ENCODE measurements at regions not wholly inside any gene's neighbourhood (a gene's known extent, or its start where the extent isn't known, plus 50 kb on each side); places are given as distances from the start of the nearest gene placed in this dataset.

GRCh38 chr2:187230088-187230487, 218.0 kb downstream of the CALCRL start:
- WGBS, 4 donors, result 88 to 96% (median 95%) methylated on average over 3 of the region's 3 CpGs
- Histone ChIP-seq H3K4me3 (no peak overlapping the region), H3K36me3 (no peaks in the 10 kb centered on the region), H3K27ac (no peak overlapping the region), H3K9me3 (peaks cover 0 to 3% (median 0%) of the 10 kb centered on the region in 12 donors), H3K4me1 (peaks cover 0 to 3% (median 0%) of the 10 kb centered on the region in 12 donors), H3K27me3 (no peaks in the 10 kb centered on the region)
- DNase-seq, result no peak
- ATAC-seq, result no peak
- intact Hi-C loops (cut with DNase I), result no loop called here
- no peak for TF ChIP-seq POLR2A (IDR thresholded peaks at IDR 0.05)

GRCh38 chr2:187228986-187229385, 219.1 kb downstream of the CALCRL start:
- 25 to 56% (median 47%) methylated on average over 1 of the region's 1 CpG for WGBS, 4 donors
- no peaks in the 10 kb centered on the region for H3K36me3 ChIP-seq
- H3K27me3 ChIP-seq, result no peaks in the 10 kb centered on the region
- H3K4me1 ChIP-seq, result peaks cover 0 to 3% (median 0%) of the 10 kb centered on the region in 12 donors
- H3K27ac ChIP-seq, result no peak overlapping the region
- ATAC-seq (no peak), DNase-seq (no peak)
- H3K9me3 ChIP-seq, result peaks cover 0 to 3% (median 0%) of the 10 kb centered on the region in 12 donors
- H3K4me3 ChIP-seq, result no peak overlapping the region
- intact Hi-C loops (cut with DNase I), result no loop called here
- TF ChIP-seq POLR2A (IDR thresholded peaks at IDR 0.05) (no peak), CTCF (IDR thresholded peaks at IDR 0.05) (no peak)

GRCh38 chr2:187224989-187225388, 223.1 kb downstream of the CALCRL start:
- Histone ChIP-seq H3K4me1 (no peaks in the 10 kb centered on the region), H3K4me3 (no peak overlapping the region), H3K27me3 (no peaks in the 10 kb centered on the region), H3K36me3 (no peaks in the 10 kb centered on the region), H3K27ac (no peak overlapping the region), H3K9me3 (peaks cover 0 to 7% (median 0%) of the 10 kb centered on the region in 12 donors)
- WGBS, 4 donors, result 73 to 86% (median 81%) methylated on average over 3 of the region's 3 CpGs
- intact Hi-C loops (cut with DNase I), result no loop called here
- DNase-seq (no peak), ATAC-seq (no peak)
- TF ChIP-seq CTCF (IDR thresholded peaks at IDR 0.05) (no peak), POLR2A (IDR thresholded peaks at IDR 0.05) (no peak)

GRCh38 chr2:187220071-187220470, 228.0 kb downstream of the CALCRL start:
- WGBS, 4 donors, result 82 to 97% (median 91%) methylated on average over 1 of the region's 1 CpG
- ATAC-seq (no peak), DNase-seq (no peak)
- Histone ChIP-seq H3K4me1 (no peaks in the 10 kb centered on the region), H3K27ac (no peak overlapping the region), H3K9me3 (peaks cover 0 to 12% (median 0%) of the 10 kb centered on the region in 12 donors), H3K4me3 (no peak overlapping the region), H3K36me3 (no peaks in the 10 kb centered on the region), H3K27me3 (no peaks in the 10 kb centered on the region)
- TF ChIP-seq POLR2A (IDR thresholded peaks at IDR 0.05) (no peak), CTCF (IDR thresholded peaks at IDR 0.05) (no peak)
- intact Hi-C loops (cut with DNase I), result no loop called here

GRCh38 chr2:187215532-187216240, 232.4 kb downstream of the CALCRL start:
- Histone ChIP-seq H3K27ac (no peak overlapping the region), H3K4me3 (no peak overlapping the region), H3K27me3 (no peaks in the 10 kb centered on the region), H3K4me1 (no peaks in the 10 kb centered on the region), H3K9me3 (peaks cover 0 to 30% (median 6%) of the 10 kb centered on the region in 12 donors), H3K36me3 (no peaks in the 10 kb centered on the region)
- WGBS, 4 donors, result 86 to 93% (median 90%) methylated on average over 1 of the region's 1 CpG
- ATAC-seq, result no peak
- TF ChIP-seq CTCF (IDR thresholded peaks at IDR 0.05) (no peak), POLR2A (IDR thresholded peaks at IDR 0.05) (no peak)
- intact Hi-C loops (cut with DNase I), result no loop called here
- DNase-seq, result no peak

Measured in heart left ventricle (tissue), 16 donors.